ENCODE measurements at regions not wholly inside any gene's neighbourhood (a gene's known extent, or its start where the extent isn't known, plus 50 kb on each side); places are given as distances from the start of the nearest gene placed in this dataset.

DNA sequence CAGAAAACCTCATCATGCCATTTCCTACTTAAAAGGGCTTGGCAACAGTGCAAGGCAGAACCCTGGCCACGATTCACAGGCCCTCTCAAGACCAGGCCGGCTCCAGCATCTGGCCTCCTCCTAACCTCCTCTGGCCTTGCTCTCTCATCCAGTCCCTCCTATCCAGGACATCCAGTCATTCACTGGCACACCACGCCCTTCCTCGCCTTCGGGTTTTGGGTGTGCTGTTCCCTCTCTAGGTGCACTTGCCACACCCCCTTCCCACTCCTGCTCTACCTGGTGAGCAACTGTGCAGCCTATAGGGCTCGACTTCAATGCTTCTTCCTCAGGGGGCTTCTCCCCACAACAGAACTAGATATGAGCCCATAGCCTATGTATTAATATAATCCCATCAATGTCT is 317.1 kb downstream of the ARRDC4 start:
- H2AFZ ChIP-seq (ENCODE audit: low read length), result no peak overlapping the region
- no peak overlapping the region for H3K9ac ChIP-seq (ENCODE audit: low read length)
- no peaks in the 10 kb centered on the region for H3K79me2 ChIP-seq (ENCODE audit: insufficient read depth, low read length)
- no peaks in the 10 kb centered on the region for H3K9me3 ChIP-seq (ENCODE audit: low read length)
- H3K27me3 ChIP-seq (ENCODE audit: insufficient read depth, low read length), result no peaks in the 10 kb centered on the region
- no peaks in the 10 kb centered on the region for H4K20me1 ChIP-seq (ENCODE audit: insufficient read depth, low read length)
- H3K9me2 ChIP-seq (ENCODE audit: low read depth, low read length), result no peaks in the 10 kb centered on the region
- H3K4me1 ChIP-seq (ENCODE audit: insufficient read depth, low read length, severe bottlenecking), result no peaks in the 10 kb centered on the region
- no peaks in the 10 kb centered on the region for H3F3A ChIP-seq (ENCODE audit: insufficient read depth, low read length)
- TF ChIP-seq, protein P1, sequence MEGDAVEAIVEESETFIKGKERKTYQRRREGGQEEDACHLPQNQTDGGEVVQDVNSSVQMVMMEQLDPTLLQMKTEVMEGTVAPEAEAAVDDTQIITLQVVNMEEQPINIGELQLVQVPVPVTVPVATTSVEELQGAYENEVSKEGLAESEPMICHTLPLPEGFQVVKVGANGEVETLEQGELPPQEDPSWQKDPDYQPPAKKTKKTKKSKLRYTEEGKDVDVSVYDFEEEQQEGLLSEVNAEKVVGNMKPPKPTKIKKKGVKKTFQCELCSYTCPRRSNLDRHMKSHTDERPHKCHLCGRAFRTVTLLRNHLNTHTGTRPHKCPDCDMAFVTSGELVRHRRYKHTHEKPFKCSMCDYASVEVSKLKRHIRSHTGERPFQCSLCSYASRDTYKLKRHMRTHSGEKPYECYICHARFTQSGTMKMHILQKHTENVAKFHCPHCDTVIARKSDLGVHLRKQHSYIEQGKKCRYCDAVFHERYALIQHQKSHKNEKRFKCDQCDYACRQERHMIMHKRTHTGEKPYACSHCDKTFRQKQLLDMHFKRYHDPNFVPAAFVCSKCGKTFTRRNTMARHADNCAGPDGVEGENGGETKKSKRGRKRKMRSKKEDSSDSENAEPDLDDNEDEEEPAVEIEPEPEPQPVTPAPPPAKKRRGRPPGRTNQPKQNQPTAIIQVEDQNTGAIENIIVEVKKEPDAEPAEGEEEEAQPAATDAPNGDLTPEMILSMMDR (IDR thresholded peaks at IDR 0.05; ENCODE audit: low read length), result no peak
- no peak for TF ChIP-seq EZH2 (IDR thresholded peaks at IDR 0.05; ENCODE audit: borderline replicate concordance, low read length)
- no peaks in the 10 kb centered on the region for H3K36me3 ChIP-seq (ENCODE audit: insufficient read depth, low read length)
- H3K4me2 ChIP-seq (ENCODE audit: low read length), result no peak overlapping the region
- no peak overlapping the region for H3K4me3 ChIP-seq (ENCODE audit: low read depth, low read length, poor library complexity, severe bottlenecking)
- H3K27ac ChIP-seq (ENCODE audit: low read depth, low read length, poor library complexity, severe bottlenecking), result no peak overlapping the region

DNA sequence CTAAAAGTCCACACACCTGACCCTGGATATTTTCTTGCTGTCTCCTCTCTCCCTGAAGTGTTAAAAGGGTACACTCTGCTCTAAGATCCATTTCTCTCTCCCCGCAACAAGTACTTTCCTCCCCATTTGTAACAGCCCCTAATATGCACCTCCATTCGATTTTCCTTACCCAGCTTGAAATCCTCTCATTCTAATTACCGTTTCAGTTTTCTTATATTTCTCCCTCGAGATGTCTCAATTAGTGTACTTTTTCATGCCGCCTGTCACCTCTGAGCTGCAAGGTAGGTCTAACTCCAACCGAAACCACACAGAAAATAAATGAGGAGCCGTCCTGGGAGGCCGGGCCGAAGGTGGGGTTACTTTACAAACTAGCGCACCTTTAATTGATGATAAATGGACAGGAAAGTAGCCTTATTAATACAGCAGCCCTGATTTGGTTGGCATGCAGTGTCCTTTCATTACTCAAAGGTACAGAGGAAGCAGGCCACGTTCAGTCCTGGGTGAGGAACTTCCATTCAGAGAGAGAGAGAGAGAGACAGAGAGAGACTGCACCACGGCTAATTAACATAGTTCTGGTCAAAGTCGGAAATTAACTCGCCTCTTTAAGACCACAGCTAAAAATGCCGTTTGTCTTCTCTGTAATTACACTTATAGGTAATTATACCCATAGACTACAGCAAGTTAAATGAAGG is 319.9 kb downstream of the ARRDC4 start:
- Histone ChIP-seq H3K36me3 (ENCODE audit: insufficient read depth, low read length) (no peaks in the 10 kb centered on the region), H3F3A (ENCODE audit: insufficient read depth, low read length) (no peaks in the 10 kb centered on the region), H3K27ac (ENCODE audit: low read depth, low read length, poor library complexity, severe bottlenecking) (no peak overlapping the region), H3K4me3 (ENCODE audit: low read depth, low read length, poor library complexity, severe bottlenecking) (no peak overlapping the region), H3K4me2 (ENCODE audit: low read length) (no peak overlapping the region), H3K9me2 (ENCODE audit: low read depth, low read length) (no peaks in the 10 kb centered on the region), H2AFZ (ENCODE audit: low read length) (no peak overlapping the region), H3K9ac (ENCODE audit: low read length) (no peak overlapping the region), H3K4me1 (ENCODE audit: insufficient read depth, low read length, severe bottlenecking) (no peaks in the 10 kb centered on the region), H3K79me2 (ENCODE audit: insufficient read depth, low read length) (no peaks in the 10 kb centered on the region), H4K20me1 (ENCODE audit: insufficient read depth, low read length) (no peaks in the 10 kb centered on the region), H3K9me3 (ENCODE audit: low read length) (no peaks in the 10 kb centered on the region), H3K27me3 (ENCODE audit: insufficient read depth, low read length) (no peaks in the 10 kb centered on the region; the same call in 1 of the 2 replicates)
- TF ChIP-seq EZH2 (IDR thresholded peaks at IDR 0.05; ENCODE audit: borderline replicate concordance, low read length), result no peak
- TF ChIP-seq, protein P1 (IDR thresholded peaks at IDR 0.05; ENCODE audit: low read length), result no peak

- Histone ChIP-seq H3K4me1 (ENCODE audit: insufficient read depth, low read length, severe bottlenecking) (no peaks in the 10 kb centered on the region), H2AFZ (ENCODE audit: low read length) (no peak overlapping the region), H3F3A (ENCODE audit: insufficient read depth, low read length) (no peaks in the 10 kb centered on the region), H3K27ac (ENCODE audit: low read depth, low read length, poor library complexity, severe bottlenecking) (no peak overlapping the region), H3K27me3 (ENCODE audit: insufficient read depth, low read length) (no peaks in the 10 kb centered on the region; the same call in 1 of the 2 replicates), H3K4me2 (ENCODE audit: low read length) (no peak overlapping the region), H4K20me1 (ENCODE audit: insufficient read depth, low read length) (no peaks in the 10 kb centered on the region), H3K9me2 (ENCODE audit: low read depth, low read length) (no peaks in the 10 kb centered on the region), H3K36me3 (ENCODE audit: insufficient read depth, low read length) (no peaks in the 10 kb centered on the region), H3K79me2 (ENCODE audit: insufficient read depth, low read length) (no peaks in the 10 kb centered on the region), H3K9ac (ENCODE audit: low read length) (no peak overlapping the region), H3K4me3 (ENCODE audit: low read depth, low read length, poor library complexity, severe bottlenecking) (no peak overlapping the region), H3K9me3 (ENCODE audit: low read length) (no peaks in the 10 kb centered on the region)
- TF ChIP-seq, protein P1 (IDR thresholded peaks at IDR 0.05; ENCODE audit: low read length), result no peak
- TF ChIP-seq EZH2 (IDR thresholded peaks at IDR 0.05; ENCODE audit: borderline replicate concordance, low read length), result no peak
These were observed 320.6 kb downstream of the ARRDC4 start for GRCh38 chr15:98281130-98281529.
